CD14-positive monocyte (primary cell): ENCODE measurements at regions not wholly inside any gene's neighbourhood (a gene's known extent, or its start where the extent isn't known, plus 50 kb on each side); places are given as distances from the start of the nearest gene placed in this dataset.
A peak's percentile ranks its signal among the peaks of the same experiment; 100 is the strongest.

Experiments used
- DNase-seq, 3 donors: peaks; one replicate each; pipeline ENCODE4 v3.0.0-alpha.2; 2011 to 2022
- H2AFZ ChIP-seq: 2 replicates; pipeline ENCODE4 v1.6.0; 2012; ENCODE audit warnings: mild to moderate bottlenecking, low read depth, low read length, inconsistent platforms; ENCODE audit not compliant: insufficient read depth, poor library complexity, severe bottlenecking
- H3K27ac ChIP-seq, 2 donors: 1 replicate in 1 of 2; 2 replicates in 1 of 2; pipeline ENCODE4 v1.5.1; 2012 to 2013; ENCODE audit warnings: low read length in 2 of 2, control low read depth in 1 of 2, inconsistent platforms in 1 of 2, low read depth in 1 of 2, mild to moderate bottlenecking in 1 of 2
- H3K27me3 ChIP-seq, 2 donors: one replicate each; pipeline versions ENCODE4 v1.6.0 to v1.6.1; 2011 to 2013; ENCODE audit warnings: low read length in 2 of 2; ENCODE audit not compliant: control insufficient read depth in 2 of 2, insufficient read depth in 2 of 2
- H3K36me3 ChIP-seq, 2 donors: replicated peaks in 1 of 2; 1 replicate in 1 of 2; 2 replicates in 1 of 2; pipeline versions ENCODE4 v1.5.1 to v1.6.1; 2012 to 2013; ENCODE audit warnings: low read length in 2 of 2, control low read depth in 1 of 2, inconsistent platforms in 1 of 2, mild to moderate bottlenecking in 1 of 2; ENCODE audit not compliant: insufficient read depth in 2 of 2, control insufficient read depth in 1 of 2
- H3K4me1 ChIP-seq, 2 donors: 1 replicate in 1 of 2; 2 replicates in 1 of 2; pipeline versions ENCODE4 v1.5.1 to v1.6.1; 2012 to 2013; ENCODE audit warnings: low read length in 2 of 2, control low read depth in 1 of 2, inconsistent platforms in 1 of 2, mild to moderate bottlenecking in 1 of 2, moderate library complexity in 1 of 2; ENCODE audit not compliant: insufficient read depth in 2 of 2, control insufficient read depth in 1 of 2
- H3K4me2 ChIP-seq: replicated peaks from 2 replicates; pipeline ENCODE3; 2012; ENCODE audit warnings: low read length, moderate library complexity, mild to moderate bottlenecking; ENCODE audit not compliant: poor library complexity, severe bottlenecking; ENCODE audit errors: extremely low read depth
- H3K4me3 ChIP-seq, 3 experiments: fragments of 200-600 bp in 1 of 3; sonication (generic) in 1 of 3; replicated peaks in 1 of 3; 1 replicate in 2 of 3; 2 replicates in 1 of 3; pipeline ENCODE4 v1.5.1; 2011 to 2013; ENCODE audit warnings: low read length in 3 of 3, mild to moderate bottlenecking in 3 of 3, control low read depth in 2 of 3, low read depth in 2 of 3, inconsistent platforms in 1 of 3, moderate library complexity in 1 of 3
- H3K79me2 ChIP-seq: 2 replicates; pipeline ENCODE4 v1.6.0; 2012; ENCODE audit warnings: mild to moderate bottlenecking, control low read depth, inconsistent platforms, low read length, moderate library complexity; ENCODE audit not compliant: insufficient read depth
- H3K9ac ChIP-seq: 2 replicates; pipeline ENCODE4 v1.6.0; 2017; ENCODE audit warnings: low read length, mild to moderate bottlenecking; ENCODE audit not compliant: insufficient read depth, poor library complexity, severe bottlenecking
- H3K9me3 ChIP-seq, 2 donors: replicated peaks in 1 of 2; 1 replicate in 1 of 2; 2 replicates in 1 of 2; pipeline versions ENCODE4 v1.5.1 to v1.6.1; 2012 to 2013; ENCODE audit warnings: low read length in 2 of 2, control low read depth in 1 of 2; ENCODE audit not compliant: control insufficient read depth in 1 of 2, insufficient read depth in 1 of 2
- H4K20me1 ChIP-seq: 2 replicates; pipeline ENCODE4 v1.6.0; 2012; ENCODE audit warnings: mild to moderate bottlenecking, low read length, control low read depth, moderate library complexity; ENCODE audit not compliant: insufficient read depth
- H3K27ac Mint-ChIP-seq, 7 donors: one replicate each; pipeline ENCODE4 v1.8.0; 2020; ENCODE audit warnings: mild to moderate bottlenecking in 7 of 7, mixed read lengths in 7 of 7, moderate library complexity in 6 of 7, inconsistent platforms in 2 of 7
- H3K27me3 Mint-ChIP-seq, 3 donors: one replicate each; pipeline ENCODE4 v1.8.0; 2021 to 2022; ENCODE audit warnings: low read depth in 3 of 3, mild to moderate bottlenecking in 3 of 3, mixed read lengths in 3 of 3, moderate library complexity in 3 of 3, inconsistent platforms in 1 of 3
- H3K36me3 Mint-ChIP-seq, 2 donors: one replicate each; pipeline ENCODE4 v1.8.0; 2020; ENCODE audit warnings: mixed read lengths in 2 of 2, inconsistent platforms in 1 of 2, mild to moderate bottlenecking in 1 of 2
- H3K4me1 Mint-ChIP-seq: one replicate; pipeline ENCODE4 v1.8.0; 2020; ENCODE audit warnings: mild to moderate bottlenecking, mixed read lengths
- H3K4me3 Mint-ChIP-seq, 2 donors: one replicate each; pipeline ENCODE4 v1.8.0; 2020; ENCODE audit warnings: mild to moderate bottlenecking in 2 of 2, mixed read lengths in 2 of 2, moderate library complexity in 1 of 2
- H3K9me3 Mint-ChIP-seq, 7 donors: one replicate each; pipeline ENCODE4 v1.8.0; 2020 to 2022; ENCODE audit warnings: mixed read lengths in 7 of 7, mild to moderate bottlenecking in 6 of 7, moderate library complexity in 6 of 7, inconsistent platforms in 2 of 7
- CTCF ChIP-seq: fragments of 200-600 bp; IDR thresholded peaks from one replicate; pipeline ENCODE4 v1.8.0; 2022; ENCODE audit warnings: antibody characterized with exemption, mild to moderate bottlenecking
- WGBS: methylation state at CpG from one replicate; pipeline ENCODE4 v1.1.5; 2013; ENCODE audit warnings: missing lambda C conversion rate; ENCODE audit not compliant: insufficient coverage; 5-methylcytosine and 5-hydroxymethylcytosine counted together
- intact Hi-C, 2 donors: fragments of 100-400 bp; cut with micrococcal nuclease; formaldehyde crosslinking; loops; one replicate each; pipeline versions ENCODE4 v1.15.0 to v1.15.1; 2023

- no peaks in the 10 kb centered on the region for H3K36me3 ChIP-seq
- no peak overlapping the region for H3K27ac ChIP-seq
- no peaks in the 10 kb centered on the region for H3K4me1 ChIP-seq
- TF ChIP-seq CTCF = peak; percentile 80
- WGBS = no CpG with 5 or more reads among the region's 3 CpGs
- no peak overlapping the region for H2AFZ ChIP-seq
- H3K27me3 ChIP-seq = no peaks in the 10 kb centered on the region
- H4K20me1 ChIP-seq = no peaks in the 10 kb centered on the region
- no peak overlapping the region for H3K27ac Mint-ChIP-seq
- no peaks in the 10 kb centered on the region for H3K4me1 Mint-ChIP-seq
- H3K9me3 ChIP-seq = peaks cover 7 to 8% of the 10 kb centered on the region in 2 donors
- DNase-seq = peak; percentile 12 to 34 (median 32)
- no peak overlapping the region for H3K4me3 ChIP-seq
- no peaks in the 10 kb centered on the region for H3K79me2 ChIP-seq
- no peak overlapping the region for H3K4me2 ChIP-seq
- H3K9me3 Mint-ChIP-seq = peaks cover 2 to 9% (median 5%) of the 10 kb centered on the region in 7 donors
- no peak overlapping the region for H3K4me3 Mint-ChIP-seq
- H3K9ac ChIP-seq = no peak overlapping the region
- intact Hi-C loops = no loop called here
- no peaks in the 10 kb centered on the region for H3K36me3 Mint-ChIP-seq
- peaks cover 1 to 9% (median 4%) of the 10 kb centered on the region in 3 donors for H3K27me3 Mint-ChIP-seq
These were observed 118.0 kb upstream of the WDFY3 start for GRCh38 chr4:85084371-85085094.

GRCh38 chr4:85086721-85087120 lies 120.2 kb upstream of the WDFY3 start:
- DNase-seq = no peak
- H3K27me3 Mint-ChIP-seq = peaks cover 3 to 7% (median 5%) of the 10 kb centered on the region in 3 donors
- Histone ChIP-seq H4K20me1 (no peaks in the 10 kb centered on the region), H3K36me3 (no peaks in the 10 kb centered on the region), H2AFZ (no peak overlapping the region), H3K4me1 (no peaks in the 10 kb centered on the region), H3K79me2 (no peaks in the 10 kb centered on the region), H3K9me3 (peaks cover 7 to 8% of the 10 kb centered on the region in 2 donors), H3K27me3 (no peaks in the 10 kb centered on the region), H3K9ac (no peak overlapping the region), H3K27ac (no peak overlapping the region), H3K4me3 (no peak overlapping the region), H3K4me2 (no peak overlapping the region)
- no peak overlapping the region for H3K27ac Mint-ChIP-seq
- H3K4me1 Mint-ChIP-seq = no peaks in the 10 kb centered on the region
- H3K9me3 Mint-ChIP-seq = peaks cover 4 to 16% (median 10%) of the 10 kb centered on the region in 7 donors
- no peaks in the 10 kb centered on the region for H3K36me3 Mint-ChIP-seq
- WGBS = no CpG with 5 or more reads among the region's 2 CpGs
- intact Hi-C loops = no loop called here
- no peak for TF ChIP-seq CTCF
- no peak overlapping the region for H3K4me3 Mint-ChIP-seq
